GM23338 (cell line): ENCODE measurements at regions not wholly inside any gene's neighbourhood (a gene's known extent, or its start where the extent isn't known, plus 50 kb on each side); places are given as distances from the start of the nearest gene placed in this dataset.
A peak's percentile ranks its signal among the peaks of the same experiment; 100 is the strongest.

Experiments
- ATAC-seq: fragments of 200-7000 bp; cut with Tn5 transposase; 3 replicates; pipeline ENCODE4 v1.9.1; 2020
- DNase-seq: peaks from one replicate; pipeline ENCODE4 v3.0.0-alpha.2; 2015; ENCODE audit warnings: low spot score
- H2AFZ ChIP-seq: fragments of 200-600 bp; sonication (generic); 2 replicates; pipeline ENCODE4 v1.8.0; 2016; ENCODE audit warnings: antibody characterized with exemption, mild to moderate bottlenecking, moderate library complexity
- H3F3A ChIP-seq: fragments of 200-600 bp; sonication (generic); replicated peaks from 2 replicates; pipeline ENCODE4 v1.8.0; 2017; ENCODE audit warnings: antibody characterized with exemption, mixed run types, low read depth
- H3K27ac ChIP-seq: fragments of 200-600 bp; sonication (generic); 2 replicates; pipeline ENCODE4 v1.6.1; 2016; ENCODE audit warnings: low read depth
- H3K27me3 ChIP-seq: fragments of 200-600 bp; sonication (generic); 2 replicates; pipeline ENCODE4 v1.8.0; 2016; ENCODE audit warnings: mild to moderate bottlenecking, mixed run types, moderate library complexity; ENCODE audit not compliant: insufficient read depth
- H3K36me3 ChIP-seq: fragments of 200-600 bp; sonication (generic); 2 replicates; pipeline ENCODE4 v1.8.0; 2016; ENCODE audit warnings: mild to moderate bottlenecking; ENCODE audit not compliant: insufficient read depth
- H3K4me1 ChIP-seq: fragments of 200-600 bp; sonication (generic); 2 replicates; pipeline ENCODE4 v1.8.0; 2016; ENCODE audit warnings: mild to moderate bottlenecking, moderate library complexity; ENCODE audit not compliant: insufficient read depth
- H3K4me2 ChIP-seq: fragments of 200-600 bp; sonication (generic); 2 replicates; pipeline ENCODE4 v1.7.1; 2017; ENCODE audit warnings: mixed run types
- H3K4me3 ChIP-seq: fragments of 200-600 bp; sonication (generic); 2 replicates; pipeline ENCODE4 v1.6.1; 2016; ENCODE audit warnings: mixed run types
- H3K79me2 ChIP-seq: fragments of 200-600 bp; sonication (generic); replicated peaks from 2 replicates; pipeline ENCODE4 v1.8.0; 2017; ENCODE audit warnings: mild to moderate bottlenecking; ENCODE audit not compliant: insufficient read depth
- H3K9me2 ChIP-seq: fragments of 200-600 bp; sonication (generic); 2 replicates; pipeline ENCODE4 v1.8.0; 2017; ENCODE audit not compliant: insufficient read depth
- H4K20me1 ChIP-seq: fragments of 200-600 bp; sonication (generic); replicated peaks from 2 replicates; pipeline ENCODE4 v1.8.0; 2017; ENCODE audit warnings: mild to moderate bottlenecking; ENCODE audit not compliant: insufficient read depth
- H3K27ac Mint-ChIP-seq: 2 replicates; pipeline ENCODE4 v1.8.0; 2020; ENCODE audit warnings: inconsistent platforms, mild to moderate bottlenecking, moderate library complexity, mixed read lengths
- H3K27me3 Mint-ChIP-seq: 3 replicates; pipeline ENCODE4 v1.8.0; 2022; ENCODE audit warnings: low read depth, mild to moderate bottlenecking, moderate library complexity, mixed read lengths, inconsistent platforms; ENCODE audit not compliant: insufficient read depth, poor library complexity
- H3K36me3 Mint-ChIP-seq: 3 replicates; pipeline ENCODE4 v1.8.0; 2021; ENCODE audit warnings: low read depth, mild to moderate bottlenecking, inconsistent platforms, moderate library complexity, mixed read lengths
- H3K4me1 Mint-ChIP-seq: 3 replicates; pipeline ENCODE4 v1.8.0; 2020; ENCODE audit warnings: mild to moderate bottlenecking, inconsistent platforms, mixed read lengths
- H3K4me3 Mint-ChIP-seq: 3 replicates; pipeline ENCODE4 v1.8.0; 2021; ENCODE audit warnings: moderate library complexity, mild to moderate bottlenecking, inconsistent platforms, mixed read lengths
- H3K9me3 Mint-ChIP-seq: 3 replicates; pipeline ENCODE4 v1.8.0; 2020; ENCODE audit warnings: moderate library complexity, mild to moderate bottlenecking, inconsistent platforms, mixed read lengths
- CREB1 ChIP-seq: fragments of 250-450 bp; sonication (Bioruptor Pico); IDR thresholded peaks from 2 replicates; pipeline ENCODE4 v1.5.0; 2020; ENCODE audit warnings: low read depth, mild to moderate bottlenecking, moderate library complexity
- CTCF ChIP-seq, 2 experiments: fragments of 200-600 bp in 1 of 2; sonication (generic) in 1 of 2; conservative IDR thresholded peaks; 2 replicates each; pipeline versions ENCODE4 v1.5.1 to v1.6.1; 2016 to 2017; ENCODE audit warnings: antibody characterized with exemption in 2 of 2, low read depth in 2 of 2, mild to moderate bottlenecking in 2 of 2, moderate library complexity in 1 of 2
- EZH2 ChIP-seq: fragments of 200-600 bp; sonication (generic); IDR thresholded peaks from one replicate; pipeline ENCODE4 v1.8.0; 2017; ENCODE audit warnings: antibody characterized with exemption, mild to moderate bottlenecking, low read depth; ENCODE audit not compliant: unreplicated experiment
- JUNB ChIP-seq: IDR thresholded peaks from one replicate; pipeline ENCODE4 v1.6.1; 2016; ENCODE audit warnings: antibody characterized with exemption; ENCODE audit not compliant: unreplicated experiment
- NANOG ChIP-seq: IDR thresholded peaks from 2 replicates; pipeline ENCODE4 v1.6.1; 2016; ENCODE audit warnings: antibody characterized with exemption, borderline replicate concordance
- POLR2AphosphoS5 ChIP-seq: IDR thresholded peaks from 2 replicates; pipeline ENCODE4 v1.6.1; 2016; ENCODE audit warnings: antibody characterized with exemption, low read depth
- REST ChIP-seq: IDR thresholded peaks from one replicate; pipeline ENCODE4 v1.6.1; 2018; ENCODE audit warnings: antibody characterized with exemption; ENCODE audit not compliant: unreplicated experiment
- ZNF114 ChIP-seq: fragments of 250-450 bp; sonication (Bioruptor Pico); IDR thresholded peaks from 2 replicates; pipeline ENCODE4 v1.5.0; 2020; ENCODE audit warnings: mild to moderate bottlenecking, moderate library complexity
- ZNF331 ChIP-seq: fragments of 250-450 bp; sonication (Bioruptor Pico); IDR thresholded peaks from 2 replicates; pipeline ENCODE4 v1.5.0; 2020; ENCODE audit warnings: low read depth, mild to moderate bottlenecking, moderate library complexity
- TF ChIP-seq, protein P1 (sequence below): IDR thresholded peaks from 2 replicates; pipeline ENCODE4 v1.6.1; 2016; ENCODE audit warnings: antibody characterized with exemption

DNA sequence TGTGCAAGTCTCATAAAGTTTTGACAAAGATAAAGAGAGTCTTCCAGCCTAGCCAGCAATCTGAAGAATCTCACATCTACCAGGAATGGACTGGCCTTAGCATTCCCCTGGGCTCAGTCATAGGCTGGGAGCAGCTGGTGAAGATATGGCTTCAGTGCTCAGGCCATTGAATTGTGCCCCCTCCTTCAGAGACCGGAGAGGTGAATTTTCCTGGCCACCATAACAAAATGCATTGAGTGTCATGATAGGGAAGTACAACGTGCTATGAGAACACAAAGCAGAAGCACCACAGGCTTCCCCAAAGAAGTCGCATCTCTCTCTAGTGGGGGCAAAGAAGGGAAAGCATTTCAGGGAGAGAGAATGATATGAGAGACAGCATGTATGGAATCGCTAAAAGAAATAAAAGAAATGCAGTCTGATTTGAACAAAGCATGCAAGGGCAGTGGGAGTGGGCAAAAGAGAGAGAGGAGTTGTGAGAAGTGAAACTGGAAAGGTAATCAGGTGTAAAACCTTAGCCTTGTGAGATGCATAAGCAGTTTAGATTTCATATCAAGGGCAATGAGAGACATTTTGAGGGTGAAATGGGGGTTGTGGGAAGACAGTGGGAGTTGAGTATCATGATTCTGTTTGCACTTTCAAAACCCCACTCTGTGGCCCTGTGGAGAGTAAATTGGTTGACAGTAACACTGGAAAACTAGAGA is 57.1 kb upstream of the NMUR2 start:
- H3K4me3 Mint-ChIP-seq, result no peak overlapping the region
- no peaks in the 10 kb centered on the region for H3K36me3 Mint-ChIP-seq
- Histone ChIP-seq H3K4me1 (no peaks in the 10 kb centered on the region), H3K4me2 (no peak overlapping the region), H3F3A (no peaks in the 10 kb centered on the region), H3K27ac (no peak overlapping the region), H3K4me3 (no peak overlapping the region), H3K27me3 (no peaks in the 10 kb centered on the region), H4K20me1 (no peaks in the 10 kb centered on the region), H3K79me2 (no peaks in the 10 kb centered on the region), H3K9me2 (0 out of 2 replicates have a peak, but pooled peaks cover 7% of the 10 kb centered on the region), H2AFZ (peak overlapping the region; percentile 59; the same call in 1 of the 2 replicates), H3K36me3 (no peaks in the 10 kb centered on the region)
- no peak overlapping the region for H3K27ac Mint-ChIP-seq
- DNase-seq (no peak), ATAC-seq (no peak)
- H3K9me3 Mint-ChIP-seq, result no peaks in the 10 kb centered on the region
- H3K4me1 Mint-ChIP-seq, result peaks cover 8% of the 10 kb centered on the region; the same call in 2 of the 3 replicates
- no peak for TF ChIP-seq JUNB
- TF ChIP-seq, protein P1, sequence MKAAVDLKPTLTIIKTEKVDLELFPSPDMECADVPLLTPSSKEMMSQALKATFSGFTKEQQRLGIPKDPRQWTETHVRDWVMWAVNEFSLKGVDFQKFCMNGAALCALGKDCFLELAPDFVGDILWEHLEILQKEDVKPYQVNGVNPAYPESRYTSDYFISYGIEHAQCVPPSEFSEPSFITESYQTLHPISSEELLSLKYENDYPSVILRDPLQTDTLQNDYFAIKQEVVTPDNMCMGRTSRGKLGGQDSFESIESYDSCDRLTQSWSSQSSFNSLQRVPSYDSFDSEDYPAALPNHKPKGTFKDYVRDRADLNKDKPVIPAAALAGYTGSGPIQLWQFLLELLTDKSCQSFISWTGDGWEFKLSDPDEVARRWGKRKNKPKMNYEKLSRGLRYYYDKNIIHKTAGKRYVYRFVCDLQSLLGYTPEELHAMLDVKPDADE, result no peak
- TF ChIP-seq POLR2AphosphoS5, result no peak
- peaks cover 1% of the 10 kb centered on the region for H3K27me3 Mint-ChIP-seq

DNA sequence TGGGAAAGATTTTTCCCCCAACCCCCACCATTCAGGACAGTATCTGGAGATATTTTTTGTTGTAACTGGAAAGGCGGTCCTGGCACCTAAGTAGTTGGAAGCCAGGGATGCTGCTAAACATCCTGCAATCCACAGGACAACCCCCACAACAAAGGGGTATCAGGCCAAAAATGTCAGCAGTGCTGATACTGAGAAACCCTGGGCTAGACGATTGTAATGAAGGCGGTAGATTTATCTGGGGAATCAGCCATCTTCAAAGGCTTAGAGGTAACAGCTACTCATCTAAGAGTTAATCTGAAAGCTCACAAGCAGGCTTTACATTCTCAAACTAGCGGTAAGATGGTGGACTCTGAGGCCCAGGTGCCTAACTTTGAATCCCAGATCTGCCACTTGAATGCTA is 59.0 kb upstream of the NMUR2 start:
- H3K36me3 ChIP-seq, result no peaks in the 10 kb centered on the region
- no peaks in the 10 kb centered on the region for H3K4me1 ChIP-seq
- H3K27ac Mint-ChIP-seq, result no peak overlapping the region
- peaks cover 8% of the 10 kb centered on the region; the same call in 2 of the 3 replicates for H3K4me1 Mint-ChIP-seq
- H3K9me2 ChIP-seq, result 0 out of 2 replicates have a peak, but pooled peaks cover 12% of the 10 kb centered on the region
- H3K4me3 Mint-ChIP-seq, result no peak overlapping the region
- H3K27me3 ChIP-seq, result no peaks in the 10 kb centered on the region
- no peak overlapping the region for H2AFZ ChIP-seq
- no peak overlapping the region for H3K4me2 ChIP-seq
- ATAC-seq (no peak), DNase-seq (no peak)
- H3K4me3 ChIP-seq, result no peak overlapping the region
- no peaks in the 10 kb centered on the region for H3K36me3 Mint-ChIP-seq
- H3K9me3 Mint-ChIP-seq, result no peaks in the 10 kb centered on the region
- no peaks in the 10 kb centered on the region for H3K27me3 Mint-ChIP-seq
- H3F3A ChIP-seq, result no peaks in the 10 kb centered on the region
- no peaks in the 10 kb centered on the region for H4K20me1 ChIP-seq
- no peak overlapping the region for H3K27ac ChIP-seq
- no peaks in the 10 kb centered on the region for H3K79me2 ChIP-seq
- no peak for TF ChIP-seq CREB1
- no peak for TF ChIP-seq EZH2
- no peak for TF ChIP-seq NANOG
- no peak for TF ChIP-seq ZNF114 (CRISPR knock-in tag)
- no peak for TF ChIP-seq CTCF (conservative IDR thresholded peaks at IDR 0.05; ENCODE audit: low read depth in 2 of 2)
- no peak for TF ChIP-seq JUNB
- TF ChIP-seq ZNF331 (CRISPR knock-in tag), result no peak
- TF ChIP-seq REST, result no peak
